ENCODE measurements at regions not wholly inside any gene's neighbourhood (a gene's known extent, or its start where the extent isn't known, plus 50 kb on each side); places are given as distances from the start of the nearest gene placed in this dataset.

- no peak for TF ChIP-seq POLR2A (IDR thresholded peaks at IDR 0.05; ENCODE audit: low read depth, low read length)
- TF ChIP-seq SPI1 (IDR thresholded peaks at IDR 0.05; ENCODE audit: low read depth, low read length), result no peak
- no peak for TF ChIP-seq TAF1 (IDR thresholded peaks at IDR 0.05; ENCODE audit: low read depth, low read length)
Observed at GRCh38 chr7:121505021-121505420, 108.9 kb upstream of the FAM3C start.

Data from GM12891 (cell line).